ENCODE measurements at regions not wholly inside any gene's neighbourhood (a gene's known extent, or its start where the extent isn't known, plus 50 kb on each side); places are given as distances from the start of the nearest gene placed in this dataset.

- DNase-seq = no peak
Observed at GRCh38 chr1:162918151-162918754, 57.3 kb upstream of the CCDC190 start.

- no peak for DNase-seq
Observed at GRCh38 chr1:162916821-162917613, 56.0 kb upstream of the CCDC190 start.

- no peak for DNase-seq
Observed at GRCh38 chr1:162916407-162916806, 55.4 kb upstream of the CCDC190 start.

- no peak for DNase-seq
Observed at GRCh38 chr1:162914601-162915000, 53.6 kb upstream of the CCDC190 start.

GRCh38 chr1:162913345-162913744, 52.4 kb upstream of the CCDC190 start:
- no peak for DNase-seq

GRCh38 chr1:162912061-162912667, 51.2 kb upstream of the CCDC190 start:
- no peak for DNase-seq
